PC-9 (cell line): ENCODE measurements at regions not wholly inside any gene's neighbourhood (a gene's known extent, or its start where the extent isn't known, plus 50 kb on each side); places are given as distances from the start of the nearest gene placed in this dataset.

Source experiments
- BruUV-seq: library from RNA; stranded (reverse); fragments of 400-500 nt; replicated peaks from 2 replicates; lab custom pipeline; 2021; lab: Mats Ljungman, UMichigan
- CTCF ChIA-PET: fragments of 300-600 bp; sonication (Branson Sonifier 250); formaldehyde crosslinking; loops from one replicate; lab custom pipeline; 2022; ENCODE audit warnings: antibody characterized with exemption; lab: Charles Lee
- POLR2A ChIA-PET: fragments of 300-600 bp; sonication (Branson Sonifier 250); formaldehyde crosslinking; loops from one replicate; lab custom pipeline; 2022; ENCODE audit warnings: antibody characterized with exemption; ENCODE audit not compliant: unreplicated experiment; lab: Charles Lee
- DNase-seq, 2 experiments: peaks; one replicate each; pipeline versions ENCODE4 v3.0.0 to v3.0.0-alpha.2; 2015 to 2022; ENCODE audit warnings: mixed read lengths in 1 of 2
- H2AFZ ChIP-seq: fragments of 200-600 bp; sonication (generic); 2 replicates; pipeline ENCODE4 v1.8.1; 2017; ENCODE audit warnings: antibody characterized with exemption
- H3F3A ChIP-seq: fragments of 200-600 bp; sonication (generic); 2 replicates; pipeline ENCODE4 v1.8.1; 2017; ENCODE audit warnings: antibody characterized with exemption, mild to moderate bottlenecking, low read depth; ENCODE audit not compliant: insufficient read depth
- H3K27ac ChIP-seq: fragments of 200-600 bp; sonication (generic); 2 replicates; pipeline ENCODE4 v1.6.1; 2016; ENCODE audit warnings: mixed run types
- H3K27me3 ChIP-seq: fragments of 200-600 bp; sonication (generic); 2 replicates; pipeline ENCODE4 v1.6.1; 2016; ENCODE audit warnings: low read depth, mixed run types; ENCODE audit not compliant: insufficient read depth
- H3K36me3 ChIP-seq: fragments of 200-600 bp; sonication (generic); 2 replicates; pipeline ENCODE4 v1.6.1; 2016; ENCODE audit warnings: low read depth, mixed run types
- H3K4me1 ChIP-seq: fragments of 200-600 bp; sonication (generic); replicated peaks from 2 replicates; pipeline ENCODE4 v1.6.1; 2016; ENCODE audit warnings: mixed run types; ENCODE audit not compliant: insufficient read depth
- H3K4me2 ChIP-seq: fragments of 200-600 bp; sonication (generic); 2 replicates; pipeline ENCODE4 v1.6.1; 2017; ENCODE audit warnings: mixed run types
- H3K4me3 ChIP-seq: fragments of 200-600 bp; sonication (generic); 2 replicates; pipeline ENCODE4 v1.6.1; 2016; ENCODE audit warnings: mixed run types
- H3K79me2 ChIP-seq: fragments of 200-600 bp; sonication (generic); 2 replicates; pipeline ENCODE4 v1.6.1; 2017; ENCODE audit warnings: low read depth, mixed run types
- H3K9me2 ChIP-seq: fragments of 200-600 bp; sonication (generic); 2 replicates; pipeline ENCODE4 v1.8.1; 2017; ENCODE audit warnings: mild to moderate bottlenecking; ENCODE audit not compliant: insufficient read depth
- H3K9me3 ChIP-seq: fragments of 200-600 bp; sonication (generic); 2 replicates; pipeline ENCODE4 v1.8.1; 2016; ENCODE audit warnings: low read depth; ENCODE audit not compliant: insufficient read depth
- H4K20me1 ChIP-seq: fragments of 200-600 bp; sonication (generic); 2 replicates; pipeline ENCODE4 v1.8.1; 2017; ENCODE audit not compliant: insufficient read depth
- EZH2 ChIP-seq: fragments of 200-600 bp; sonication (generic); IDR thresholded peaks from 2 replicates; pipeline ENCODE4 v1.8.0; 2017; ENCODE audit warnings: antibody characterized with exemption, low read depth
- intact Hi-C: fragments of 100-400 bp; cut with micrococcal nuclease; formaldehyde crosslinking; loops from one replicate; pipeline ENCODE4 v1.10.0; 2022; ENCODE audit not compliant: unreplicated experiment
- TF ChIP-seq, protein P1 (sequence below): fragments of 200-600 bp; sonication (generic); conservative IDR thresholded peaks from 2 replicates; pipeline ENCODE4 v1.6.1; 2017; ENCODE audit warnings: mixed run types, antibody characterized with exemption, mild to moderate bottlenecking, moderate library complexity

DNA sequence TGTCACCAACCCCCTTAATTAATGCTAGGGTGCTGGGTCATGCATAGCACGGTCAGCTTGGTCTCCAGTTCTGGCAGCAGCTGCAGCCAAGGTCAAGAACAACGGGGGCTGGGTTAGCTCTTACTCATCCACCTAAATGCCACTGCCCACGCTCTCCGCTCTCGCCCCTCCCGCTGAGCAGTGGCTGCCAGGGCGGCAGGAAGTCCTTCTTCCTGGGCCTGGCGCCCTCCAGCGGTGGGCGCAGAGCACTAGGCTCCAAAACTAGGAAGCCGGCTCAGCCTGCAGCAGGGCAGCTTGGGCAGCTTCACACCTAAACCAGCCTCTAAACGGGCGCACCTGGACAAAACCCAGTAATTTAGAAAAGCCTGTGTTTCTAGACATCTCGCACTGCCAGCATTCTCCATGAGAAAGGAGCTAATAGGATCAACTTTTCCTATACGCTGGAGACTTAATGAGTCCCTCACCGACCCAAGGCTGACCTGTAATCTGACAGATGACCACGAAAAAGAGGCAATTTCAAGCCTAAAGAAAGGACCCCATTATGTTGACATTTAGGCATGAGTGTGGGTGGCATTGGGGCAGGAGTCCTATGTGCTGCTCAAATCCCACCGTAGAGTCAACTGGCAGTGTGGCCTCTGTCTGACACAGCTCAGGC is 78.4 kb upstream of the LRRN2 start:
- H3K27me3 ChIP-seq = peaks cover 18% of the 10 kb centered on the region
- BruUV-seq = no TSS peak
- H3K27ac ChIP-seq = no peak overlapping the region
- H3F3A ChIP-seq = no peaks in the 10 kb centered on the region
- intact Hi-C loops = loop anchor here (1.0 to 5.0 kb wide), 3 partner anchors 142 to 257 kb away; no protein-coding TSS in a partner anchor
- no peaks in the 10 kb centered on the region for H3K9me3 ChIP-seq
- no peaks in the 10 kb centered on the region for H3K79me2 ChIP-seq
- POLR2A ChIA-PET = interaction anchor here (0.8 kb wide), 1 partner anchor 205 kb away, joined by 5 read pairs; no protein-coding TSS in a partner anchor
- no peaks in the 10 kb centered on the region for H3K36me3 ChIP-seq
- CTCF ChIA-PET = interaction anchor here (0.5 to 1.8 kb wide), 18 partner anchors 11 to 257 kb away, joined by 3 to 17 read pairs (median 4); no protein-coding TSS in a partner anchor
- H4K20me1 ChIP-seq = no peaks in the 10 kb centered on the region
- peaks cover 6% of the 10 kb centered on the region; the same call in 1 of the 2 replicates for H3K4me1 ChIP-seq
- H3K9me2 ChIP-seq = no peaks in the 10 kb centered on the region; the same call in 1 of the 2 replicates
- no peak overlapping the region for H3K4me3 ChIP-seq
- DNase-seq = peak; percentile 72 to 75
- TF ChIP-seq EZH2 = no peak
- TF ChIP-seq, protein P1, sequence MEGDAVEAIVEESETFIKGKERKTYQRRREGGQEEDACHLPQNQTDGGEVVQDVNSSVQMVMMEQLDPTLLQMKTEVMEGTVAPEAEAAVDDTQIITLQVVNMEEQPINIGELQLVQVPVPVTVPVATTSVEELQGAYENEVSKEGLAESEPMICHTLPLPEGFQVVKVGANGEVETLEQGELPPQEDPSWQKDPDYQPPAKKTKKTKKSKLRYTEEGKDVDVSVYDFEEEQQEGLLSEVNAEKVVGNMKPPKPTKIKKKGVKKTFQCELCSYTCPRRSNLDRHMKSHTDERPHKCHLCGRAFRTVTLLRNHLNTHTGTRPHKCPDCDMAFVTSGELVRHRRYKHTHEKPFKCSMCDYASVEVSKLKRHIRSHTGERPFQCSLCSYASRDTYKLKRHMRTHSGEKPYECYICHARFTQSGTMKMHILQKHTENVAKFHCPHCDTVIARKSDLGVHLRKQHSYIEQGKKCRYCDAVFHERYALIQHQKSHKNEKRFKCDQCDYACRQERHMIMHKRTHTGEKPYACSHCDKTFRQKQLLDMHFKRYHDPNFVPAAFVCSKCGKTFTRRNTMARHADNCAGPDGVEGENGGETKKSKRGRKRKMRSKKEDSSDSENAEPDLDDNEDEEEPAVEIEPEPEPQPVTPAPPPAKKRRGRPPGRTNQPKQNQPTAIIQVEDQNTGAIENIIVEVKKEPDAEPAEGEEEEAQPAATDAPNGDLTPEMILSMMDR = peak; percentile 82
- H2AFZ ChIP-seq = no peak overlapping the region
- 0 out of 2 replicates have a peak overlapping the region, but pooled peaks have one; percentile 8 for H3K4me2 ChIP-seq

DNA sequence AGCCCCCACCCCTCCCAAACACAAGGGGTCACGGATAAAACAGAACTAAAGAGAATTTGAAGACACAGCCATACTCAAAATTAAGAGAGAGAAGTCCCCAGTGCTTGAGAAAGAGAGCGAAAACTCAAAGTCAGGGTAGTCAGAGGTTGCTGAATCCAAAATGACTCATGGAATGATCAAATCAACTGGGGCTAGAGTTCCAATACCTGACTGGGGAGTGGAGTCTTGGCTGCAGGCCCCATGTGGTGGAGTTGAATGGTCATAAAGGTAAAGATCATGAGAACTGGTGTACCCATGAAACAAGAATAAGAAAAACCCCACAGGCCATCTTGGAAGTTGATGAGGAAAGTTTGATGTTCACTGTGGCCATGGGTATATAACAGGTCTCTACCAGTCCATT is 84.5 kb upstream of the LRRN2 start:
- H3K36me3 ChIP-seq = no peaks in the 10 kb centered on the region
- H3K4me3 ChIP-seq = no peak overlapping the region
- no peak for DNase-seq
- no peaks in the 10 kb centered on the region for H3K79me2 ChIP-seq
- intact Hi-C loops = no loop called here
- no peak overlapping the region for H2AFZ ChIP-seq
- H4K20me1 ChIP-seq = no peaks in the 10 kb centered on the region
- peaks cover 50% of the 10 kb centered on the region for H3K27me3 ChIP-seq
- CTCF ChIA-PET = no interaction called here
- TF ChIP-seq, protein P1 = no peak
- TF ChIP-seq EZH2 = no peak
- H3K9me3 ChIP-seq = no peaks in the 10 kb centered on the region
- no TSS peak for BruUV-seq
- no peaks in the 10 kb centered on the region; the same call in 1 of the 2 replicates for H3K9me2 ChIP-seq
- POLR2A ChIA-PET = no interaction called here
- no peak overlapping the region for H3K27ac ChIP-seq
- no peak overlapping the region for H3K4me2 ChIP-seq
- H3F3A ChIP-seq = no peaks in the 10 kb centered on the region
- no peaks in the 10 kb centered on the region for H3K4me1 ChIP-seq

DNA sequence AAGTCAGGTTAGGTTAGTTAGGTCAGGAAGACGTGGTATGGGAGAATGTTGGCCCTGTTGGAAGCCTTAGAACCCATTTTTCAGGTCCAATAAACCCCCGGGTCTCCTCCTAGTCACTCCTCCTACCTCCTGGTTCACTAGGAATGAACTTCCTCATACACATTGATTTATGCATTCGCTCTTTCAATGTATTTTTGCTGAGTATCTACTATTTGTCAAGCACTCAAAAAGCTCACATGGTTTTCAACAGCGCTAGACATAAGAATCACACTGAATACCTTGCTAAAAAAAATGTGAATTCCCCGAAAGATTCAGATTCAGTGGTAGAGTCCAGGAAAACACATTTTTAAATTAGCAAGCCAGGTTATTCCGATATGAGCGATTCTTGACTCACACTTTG is 85.8 kb upstream of the LRRN2 start:
- no peaks in the 10 kb centered on the region for H3K9me3 ChIP-seq
- POLR2A ChIA-PET = no interaction called here
- H3K4me3 ChIP-seq = no peak overlapping the region
- no peaks in the 10 kb centered on the region for H3K36me3 ChIP-seq
- intact Hi-C loops = no loop called here
- no peak for TF ChIP-seq EZH2
- TF ChIP-seq, protein P1 = no peak
- no peak for DNase-seq
- CTCF ChIA-PET = no interaction called here
- no peaks in the 10 kb centered on the region for H3K79me2 ChIP-seq
- H3K27ac ChIP-seq = no peak overlapping the region
- no peaks in the 10 kb centered on the region for H3K4me1 ChIP-seq
- H2AFZ ChIP-seq = no peak overlapping the region
- no peak overlapping the region for H3K4me2 ChIP-seq
- H4K20me1 ChIP-seq = no peaks in the 10 kb centered on the region
- peaks cover 51% of the 10 kb centered on the region for H3K27me3 ChIP-seq
- BruUV-seq = no TSS peak
- H3K9me2 ChIP-seq = no peaks in the 10 kb centered on the region; the same call in 1 of the 2 replicates
- H3F3A ChIP-seq = no peaks in the 10 kb centered on the region
